Astrocyte of the cerebellum (primary cell): ENCODE measurements at regions not wholly inside any gene's neighbourhood (a gene's known extent, or its start where the extent isn't known, plus 50 kb on each side); places are given as distances from the start of the nearest gene placed in this dataset.

Experiments
- DNase-seq: peaks from one replicate; pipeline ENCODE4 v3.0.0-alpha.2; 2011; ENCODE audit warnings: low read depth
- H3K4me3 ChIP-seq: 2 replicates; pipeline ENCODE4 v1.5.1; 2011; ENCODE audit warnings: mild to moderate bottlenecking, low read depth, low read length, moderate library complexity
- in situ Hi-C: cut with HindIII; loops from 2 replicates; pipeline ENCODE4 v1.10.0; 2017; ENCODE audit warnings: low sequenced_read_pairs
- TF ChIP-seq, protein P1 (sequence below): IDR thresholded peaks from 2 replicates; pipeline ENCODE4 v1.5.1; 2012; ENCODE audit warnings: low read length, low read depth, moderate library complexity, mild to moderate bottlenecking; ENCODE audit errors: missing control alignments

DNA sequence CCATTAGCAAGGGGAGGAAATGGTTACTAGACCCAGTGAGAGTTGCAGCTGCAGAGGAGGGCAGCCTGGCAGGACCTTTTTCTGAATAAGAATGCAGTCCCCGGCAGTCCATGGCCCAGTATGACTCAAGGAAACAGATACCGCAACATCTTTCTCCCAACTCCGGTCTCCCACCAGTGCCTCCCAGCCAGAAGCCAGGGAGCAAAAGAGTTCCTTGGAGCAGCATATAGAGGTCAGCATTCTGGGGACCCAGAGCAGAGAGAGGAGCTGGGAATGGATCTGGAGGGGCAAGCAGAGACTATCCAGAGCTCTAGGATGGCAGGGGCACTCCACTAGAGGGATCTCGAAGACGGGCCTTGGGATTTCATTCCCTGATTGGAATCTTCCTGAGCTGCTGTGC, 339.2 kb upstream of the AADAT start:
- DNase-seq: no peak
- TF ChIP-seq, protein P1, sequence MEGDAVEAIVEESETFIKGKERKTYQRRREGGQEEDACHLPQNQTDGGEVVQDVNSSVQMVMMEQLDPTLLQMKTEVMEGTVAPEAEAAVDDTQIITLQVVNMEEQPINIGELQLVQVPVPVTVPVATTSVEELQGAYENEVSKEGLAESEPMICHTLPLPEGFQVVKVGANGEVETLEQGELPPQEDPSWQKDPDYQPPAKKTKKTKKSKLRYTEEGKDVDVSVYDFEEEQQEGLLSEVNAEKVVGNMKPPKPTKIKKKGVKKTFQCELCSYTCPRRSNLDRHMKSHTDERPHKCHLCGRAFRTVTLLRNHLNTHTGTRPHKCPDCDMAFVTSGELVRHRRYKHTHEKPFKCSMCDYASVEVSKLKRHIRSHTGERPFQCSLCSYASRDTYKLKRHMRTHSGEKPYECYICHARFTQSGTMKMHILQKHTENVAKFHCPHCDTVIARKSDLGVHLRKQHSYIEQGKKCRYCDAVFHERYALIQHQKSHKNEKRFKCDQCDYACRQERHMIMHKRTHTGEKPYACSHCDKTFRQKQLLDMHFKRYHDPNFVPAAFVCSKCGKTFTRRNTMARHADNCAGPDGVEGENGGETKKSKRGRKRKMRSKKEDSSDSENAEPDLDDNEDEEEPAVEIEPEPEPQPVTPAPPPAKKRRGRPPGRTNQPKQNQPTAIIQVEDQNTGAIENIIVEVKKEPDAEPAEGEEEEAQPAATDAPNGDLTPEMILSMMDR: no peak
- in situ Hi-C loops: no loop called here
- H3K4me3 ChIP-seq: no peak overlapping the region

DNA sequence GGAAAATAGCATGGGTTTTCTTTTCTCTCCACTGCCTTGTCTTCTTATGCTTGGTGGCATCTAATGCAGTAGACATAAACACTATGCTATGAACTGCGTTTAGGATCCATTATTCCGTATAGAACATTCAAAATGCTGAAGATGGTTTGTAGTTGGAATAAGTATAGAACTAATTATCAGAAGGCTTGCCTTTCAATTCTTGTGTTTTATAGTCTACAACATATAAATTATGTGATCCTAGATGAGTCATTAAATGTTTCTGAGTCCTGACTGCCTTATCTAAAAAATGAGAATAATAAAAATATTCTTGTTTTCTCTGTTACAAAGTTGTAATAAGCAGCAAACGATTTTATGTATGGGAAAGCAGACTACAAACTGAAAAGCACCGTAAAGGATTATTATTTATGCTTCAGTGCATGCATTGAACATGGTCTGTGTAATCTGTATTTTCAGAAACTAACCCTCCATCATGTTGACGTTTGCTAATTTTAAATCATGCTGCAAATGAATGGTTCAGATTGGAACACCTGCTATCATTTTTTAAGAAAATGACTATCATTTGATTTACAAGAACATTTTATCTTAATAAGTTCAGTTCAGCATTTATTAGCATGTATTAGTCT, 335.9 kb upstream of the AADAT start:
- H3K4me3 ChIP-seq: no peak overlapping the region
- in situ Hi-C loops: no loop called here
- TF ChIP-seq, protein P1: no peak
- no peak for DNase-seq

DNA sequence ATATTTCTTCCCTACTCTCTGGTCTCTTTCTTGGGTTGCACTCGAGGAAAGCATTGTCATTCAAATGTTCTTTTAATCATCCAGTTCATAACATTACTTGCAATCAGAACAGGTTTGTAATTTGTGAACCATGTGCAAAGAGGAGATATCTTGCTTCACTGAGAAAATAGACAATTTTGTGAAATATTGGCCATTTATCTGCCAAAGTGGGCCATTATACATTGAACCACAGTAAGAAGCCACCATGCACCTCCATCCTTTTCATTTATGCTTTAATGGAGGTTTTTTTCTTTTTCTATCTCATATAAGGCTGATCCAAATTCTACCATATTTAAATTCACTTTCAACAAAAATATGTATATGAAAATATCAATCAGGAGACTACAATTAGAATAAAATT, 335.3 kb upstream of the AADAT start:
- TF ChIP-seq, protein P1: no peak
- DNase-seq: no peak
- in situ Hi-C loops: no loop called here
- H3K4me3 ChIP-seq: no peak overlapping the region

DNA sequence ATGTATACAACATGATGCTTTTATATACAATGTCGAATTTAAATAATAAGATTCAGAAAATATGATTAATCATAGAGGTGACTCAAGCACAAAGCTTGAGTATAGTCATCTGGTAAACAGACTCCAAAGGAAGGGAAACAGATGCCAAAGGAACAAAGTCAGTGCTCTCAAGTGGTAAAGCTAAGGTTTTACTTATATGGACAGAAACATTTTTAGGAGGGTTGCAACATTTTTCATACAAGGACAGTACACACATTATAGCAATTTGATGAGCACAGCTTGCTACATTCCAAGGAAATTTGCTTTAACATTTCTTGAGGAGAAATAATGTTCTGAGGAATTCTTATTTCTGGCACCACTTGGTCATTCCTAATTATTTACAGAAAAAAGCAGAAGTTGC, 333.4 kb upstream of the AADAT start:
- peak; percentile 58 for DNase-seq
- H3K4me3 ChIP-seq: no peak overlapping the region
- in situ Hi-C loops: no loop called here
- TF ChIP-seq, protein P1: no peak

DNA sequence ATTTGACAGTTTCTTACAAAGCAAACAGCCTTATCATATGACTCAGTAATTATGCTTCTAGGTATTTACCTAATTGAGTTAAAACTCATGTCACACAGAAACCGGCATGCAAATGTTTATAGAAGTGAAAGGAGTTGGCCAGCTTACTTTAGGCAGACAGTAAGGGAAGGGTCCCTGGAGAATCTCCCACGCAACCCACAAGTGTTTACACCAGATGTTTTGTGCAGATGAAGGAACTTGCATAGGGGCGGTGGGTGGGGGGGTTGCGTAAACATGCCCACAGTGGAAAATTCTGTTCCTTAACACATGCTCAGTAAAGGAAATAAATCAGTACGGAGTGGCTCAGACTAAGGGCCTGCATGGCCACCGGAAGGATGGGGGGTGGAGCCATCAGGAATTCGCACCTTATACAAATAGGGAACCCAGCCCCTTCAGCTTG, 330.5 kb upstream of the AADAT start:
- H3K4me3 ChIP-seq: no peak overlapping the region
- in situ Hi-C loops: no loop called here
- peak; percentile 15 for DNase-seq
- TF ChIP-seq, protein P1: no peak

DNA sequence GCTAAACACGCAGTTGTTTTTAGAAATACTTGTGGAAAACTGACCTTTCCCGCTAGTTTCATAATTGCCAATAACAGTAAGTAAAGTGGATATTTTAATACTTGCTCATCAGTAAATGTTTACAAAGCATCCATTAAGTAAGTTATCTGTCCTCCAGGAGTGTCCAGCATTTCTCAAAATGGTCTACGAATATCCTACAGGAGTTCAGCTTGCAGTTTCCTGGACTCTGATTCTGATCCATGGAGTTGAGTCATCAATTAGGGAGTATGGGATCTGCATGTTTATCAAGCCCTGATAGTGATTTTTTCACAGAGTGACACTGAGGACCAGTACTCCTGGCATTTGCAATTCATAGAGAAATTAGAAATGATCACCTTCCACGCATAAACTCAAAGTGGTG, 325.2 kb upstream of the AADAT start:
- H3K4me3 ChIP-seq: no peak overlapping the region
- DNase-seq: no peak
- TF ChIP-seq, protein P1: no peak
- in situ Hi-C loops: no loop called here

DNA sequence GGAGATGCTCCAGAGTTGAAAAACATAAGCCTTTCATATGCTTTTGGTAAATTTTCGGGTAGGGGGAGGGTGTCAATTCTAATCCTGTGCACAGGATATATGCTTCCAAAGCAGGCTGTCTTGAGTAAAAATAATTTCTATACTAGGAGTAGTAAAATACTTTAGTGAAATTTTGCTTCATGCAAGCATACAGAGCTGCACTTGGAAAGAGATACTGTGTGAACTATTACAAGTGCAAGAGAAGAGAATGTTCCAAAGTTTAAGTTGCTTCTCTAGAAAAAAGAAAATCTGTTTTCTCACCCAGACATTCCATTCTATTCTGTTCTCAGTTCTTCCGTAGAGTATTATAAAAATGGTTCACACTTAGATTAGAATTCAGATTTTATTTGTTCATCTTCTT, 324.6 kb upstream of the AADAT start:
- TF ChIP-seq, protein P1: no peak
- DNase-seq: no peak
- no peak overlapping the region for H3K4me3 ChIP-seq
- in situ Hi-C loops: no loop called here
